Rectal smooth muscle tissue (tissue), 1 donor: ENCODE measurements at regions not wholly inside any gene's neighbourhood (a gene's known extent, or its start where the extent isn't known, plus 50 kb on each side); places are given as distances from the start of the nearest gene placed in this dataset.

Experiments used
- H3K27ac ChIP-seq: one replicate; pipeline ENCODE4 v1.7.0; 2013; ENCODE audit warnings: low read depth, low read length, inconsistent platforms
- H3K27me3 ChIP-seq: one replicate; pipeline ENCODE4 v1.7.0; 2013; ENCODE audit warnings: low read length; ENCODE audit not compliant: control insufficient read depth, insufficient read depth
- H3K36me3 ChIP-seq: one replicate; pipeline ENCODE4 v1.7.0; 2013; ENCODE audit warnings: low read length; ENCODE audit not compliant: control insufficient read depth, insufficient read depth
- H3K4me1 ChIP-seq: one replicate; pipeline ENCODE4 v1.7.0; 2013; ENCODE audit warnings: low read length; ENCODE audit not compliant: control insufficient read depth, insufficient read depth
- H3K4me3 ChIP-seq: one replicate; pipeline ENCODE4 v1.7.0; 2013; ENCODE audit warnings: low read length
- H3K9ac ChIP-seq: one replicate; pipeline ENCODE4 v1.7.0; 2013; ENCODE audit warnings: low read length

GRCh38 chr15:39040861-39041260, 476.2 kb upstream of the RASGRP1 start:
- Histone ChIP-seq H3K4me3 (no peak overlapping the region), H3K27me3 (no peaks in the 10 kb centered on the region), H3K4me1 (no peaks in the 10 kb centered on the region), H3K36me3 (no peaks in the 10 kb centered on the region), H3K27ac (no peak overlapping the region), H3K9ac (no peak overlapping the region)

DNA sequence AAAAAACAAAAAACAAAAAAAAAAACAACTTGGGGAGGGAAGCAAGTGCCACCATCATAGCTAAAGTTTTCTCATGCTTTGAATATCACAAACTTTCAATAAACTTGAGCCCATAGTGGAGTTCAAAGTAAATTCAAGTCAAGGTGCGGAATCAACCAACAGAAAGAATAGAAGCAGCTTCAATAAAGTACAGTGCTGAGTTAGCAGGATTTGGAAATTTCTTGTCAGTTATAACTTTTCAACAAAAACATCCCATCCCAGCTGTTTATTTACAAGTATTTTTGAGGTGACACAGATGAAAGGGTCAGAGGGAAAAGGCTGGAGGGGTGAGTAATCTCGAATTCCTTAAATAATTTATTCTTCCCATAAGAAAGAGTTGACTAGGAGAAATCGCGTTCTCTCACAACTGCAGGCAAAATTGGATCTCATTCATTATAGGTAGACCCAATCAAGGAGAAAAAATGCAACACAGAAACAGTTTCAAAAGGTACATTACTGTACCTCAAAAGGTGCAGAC, 477.4 kb upstream of the RASGRP1 start:
- H3K27me3 ChIP-seq = no peaks in the 10 kb centered on the region
- no peaks in the 10 kb centered on the region for H3K36me3 ChIP-seq
- no peak overlapping the region for H3K27ac ChIP-seq
- no peak overlapping the region for H3K4me3 ChIP-seq
- no peak overlapping the region for H3K9ac ChIP-seq
- no peaks in the 10 kb centered on the region for H3K4me1 ChIP-seq

GRCh38 chr15:39051626-39052322, 487.2 kb upstream of the RASGRP1 start:
- Histone ChIP-seq H3K4me1 (no peaks in the 10 kb centered on the region), H3K27ac (no peak overlapping the region), H3K4me3 (no peak overlapping the region), H3K9ac (no peak overlapping the region), H3K27me3 (no peaks in the 10 kb centered on the region), H3K36me3 (no peaks in the 10 kb centered on the region)

GRCh38 chr15:39052323-39052705, 487.7 kb upstream of the RASGRP1 start:
- no peak overlapping the region for H3K27ac ChIP-seq
- H3K27me3 ChIP-seq = no peaks in the 10 kb centered on the region
- no peaks in the 10 kb centered on the region for H3K36me3 ChIP-seq
- no peak overlapping the region for H3K9ac ChIP-seq
- no peak overlapping the region for H3K4me3 ChIP-seq
- no peaks in the 10 kb centered on the region for H3K4me1 ChIP-seq

- H3K4me3 ChIP-seq = no peak overlapping the region
- no peaks in the 10 kb centered on the region for H3K4me1 ChIP-seq
- no peak overlapping the region for H3K9ac ChIP-seq
- H3K36me3 ChIP-seq = no peaks in the 10 kb centered on the region
- no peak overlapping the region for H3K27ac ChIP-seq
- no peaks in the 10 kb centered on the region for H3K27me3 ChIP-seq
Measured at GRCh38 chr15:39053480-39053879, 488.9 kb upstream of the RASGRP1 start.

DNA sequence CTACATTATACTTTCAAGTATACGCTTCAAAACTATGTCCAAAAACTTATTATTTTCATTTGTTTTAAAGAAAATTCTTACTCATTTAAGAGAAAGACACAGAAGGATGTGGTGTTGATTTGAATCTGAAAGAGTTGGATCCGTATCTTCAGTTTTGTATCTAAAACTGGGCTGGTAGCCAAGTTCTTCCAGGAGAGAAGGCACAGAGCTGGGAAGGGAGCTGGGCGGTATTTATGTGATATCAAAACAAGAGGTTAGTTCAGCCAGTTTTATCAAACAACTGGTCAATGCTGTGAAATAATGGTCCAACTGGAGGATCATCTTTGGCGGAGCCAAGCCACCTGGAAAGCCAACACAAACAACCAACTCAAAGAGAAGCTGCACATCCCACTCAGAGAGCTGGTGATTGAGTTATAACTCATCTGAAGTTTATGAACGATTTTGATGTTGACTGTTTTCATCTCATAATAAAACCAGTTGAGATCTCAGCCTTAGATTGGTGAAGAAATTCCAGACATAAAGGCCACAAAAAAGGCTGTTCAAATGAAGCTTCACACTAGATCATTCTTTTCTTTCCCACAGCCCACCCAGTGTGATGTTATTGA, 489.6 kb upstream of the RASGRP1 start:
- Histone ChIP-seq H3K4me3 (no peak overlapping the region), H3K27ac (no peak overlapping the region), H3K4me1 (no peaks in the 10 kb centered on the region), H3K36me3 (no peaks in the 10 kb centered on the region), H3K27me3 (no peaks in the 10 kb centered on the region), H3K9ac (no peak overlapping the region)

DNA sequence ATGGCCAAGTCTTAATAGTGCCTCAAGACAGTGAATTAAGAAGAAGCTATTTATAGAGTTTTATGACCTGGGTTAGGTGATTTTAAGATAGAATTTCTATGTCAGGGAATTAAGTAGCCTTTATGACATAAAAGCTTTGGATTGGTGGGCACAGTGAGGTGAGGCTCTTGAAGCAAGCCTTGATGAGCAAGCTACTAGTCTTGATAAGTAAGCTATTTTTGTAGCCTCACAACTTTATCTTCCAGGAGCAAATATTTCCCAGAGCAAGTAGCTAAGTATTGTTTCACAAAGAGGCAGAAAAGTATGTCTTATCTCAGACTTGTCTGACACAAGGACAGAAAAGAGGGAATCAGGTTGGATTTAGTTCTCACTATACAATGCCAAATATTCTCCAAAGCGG, 491.7 kb upstream of the RASGRP1 start:
- H3K27ac ChIP-seq = no peak overlapping the region
- no peak overlapping the region for H3K9ac ChIP-seq

DNA sequence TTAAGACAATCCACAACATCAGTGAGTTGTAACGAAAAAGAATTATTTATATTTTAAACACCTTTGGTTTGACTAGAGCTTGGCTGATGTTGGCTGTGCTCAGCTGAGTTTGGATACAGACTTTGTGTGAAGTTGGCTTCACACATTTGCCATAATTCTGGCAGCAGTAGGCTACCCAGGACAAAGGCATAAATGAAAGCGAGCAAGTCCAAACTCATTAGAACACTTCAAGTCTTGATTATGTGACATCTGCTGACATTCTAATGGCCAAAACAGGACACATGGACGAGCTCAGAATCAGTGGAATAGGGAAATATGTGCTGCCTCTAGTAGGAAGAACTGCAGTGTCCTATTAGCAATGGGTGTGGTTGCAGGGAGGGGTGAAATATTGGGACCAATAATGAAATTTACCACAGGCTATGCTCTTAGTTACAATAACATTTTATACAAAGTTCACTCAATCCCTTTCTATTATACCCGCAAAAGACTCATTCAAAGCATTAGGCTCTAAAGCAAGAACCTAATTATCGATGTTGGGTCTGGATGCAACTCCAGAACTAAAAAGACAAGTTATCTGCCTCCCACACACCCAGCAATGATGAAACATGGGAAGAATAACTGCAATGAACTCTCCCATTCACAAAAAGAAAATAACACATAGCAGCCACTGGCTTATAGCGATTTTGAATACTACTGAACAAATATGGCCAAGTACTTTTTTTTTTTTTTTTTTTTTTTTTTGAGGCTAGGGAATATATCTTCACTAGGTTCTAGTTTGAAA, 493.9 kb upstream of the RASGRP1 start:
- Histone ChIP-seq H3K27me3 (no peaks in the 10 kb centered on the region), H3K4me3 (no peak overlapping the region), H3K9ac (no peak overlapping the region), H3K36me3 (no peaks in the 10 kb centered on the region), H3K27ac (no peak overlapping the region), H3K4me1 (no peaks in the 10 kb centered on the region)

More for the DNA sequence above, 491.7 kb upstream of the RASGRP1 start:
- Histone ChIP-seq H3K4me3 (no peak overlapping the region), H3K4me1 (no peaks in the 10 kb centered on the region), H3K27me3 (no peaks in the 10 kb centered on the region), H3K36me3 (no peaks in the 10 kb centered on the region)

- no peak overlapping the region for H3K27ac ChIP-seq
- no peak overlapping the region for H3K9ac ChIP-seq
- H3K4me3 ChIP-seq = no peak overlapping the region
- no peaks in the 10 kb centered on the region for H3K36me3 ChIP-seq
- H3K27me3 ChIP-seq = no peaks in the 10 kb centered on the region
- H3K4me1 ChIP-seq = no peaks in the 10 kb centered on the region
Measured at GRCh38 chr15:39059917-39060316, 495.3 kb upstream of the RASGRP1 start.

- H3K27ac ChIP-seq = no peak overlapping the region
- H3K27me3 ChIP-seq = no peaks in the 10 kb centered on the region
- no peaks in the 10 kb centered on the region for H3K4me1 ChIP-seq
- no peak overlapping the region for H3K9ac ChIP-seq
- no peaks in the 10 kb centered on the region for H3K36me3 ChIP-seq
- H3K4me3 ChIP-seq = no peak overlapping the region
Measured at GRCh38 chr15:39061952-39062464, 497.4 kb upstream of the RASGRP1 start.

GRCh38 chr15:39066677-39067076, 502.1 kb upstream of the RASGRP1 start:
- no peaks in the 10 kb centered on the region for H3K27me3 ChIP-seq
- H3K4me1 ChIP-seq = no peaks in the 10 kb centered on the region
- no peaks in the 10 kb centered on the region for H3K36me3 ChIP-seq
- H3K9ac ChIP-seq = no peak overlapping the region
- H3K4me3 ChIP-seq = no peak overlapping the region
- no peak overlapping the region for H3K27ac ChIP-seq

DNA sequence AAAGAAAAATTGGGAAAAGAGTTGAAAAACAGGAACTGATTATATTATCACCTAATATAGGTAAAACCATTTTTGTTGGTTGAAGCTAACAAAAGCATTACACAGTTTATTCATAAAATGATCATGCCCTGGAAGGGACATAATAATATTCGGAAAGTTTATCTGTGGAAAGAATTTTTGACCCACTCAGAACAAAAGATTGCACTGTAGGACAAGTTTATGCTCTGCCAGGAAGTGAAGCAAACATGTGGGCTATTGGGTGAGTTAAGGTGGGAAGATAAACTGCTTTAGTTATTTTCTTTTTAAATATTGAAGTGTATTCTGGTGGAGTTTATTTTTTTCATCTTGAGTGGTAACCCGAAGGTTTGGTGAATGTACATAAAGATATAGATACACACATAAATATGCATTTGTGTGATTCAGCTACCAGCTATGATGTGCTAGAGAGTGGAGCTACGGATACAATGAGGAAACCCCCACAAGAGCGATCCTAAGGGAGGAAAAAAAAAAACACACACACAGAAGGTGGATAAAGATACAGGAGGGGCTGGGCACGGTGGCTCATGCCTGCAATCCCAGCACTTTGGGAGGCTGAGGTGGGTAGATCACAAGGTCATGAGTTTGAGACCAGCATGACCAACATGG, 506.4 kb upstream of the THBS1 start:
- Histone ChIP-seq H3K4me1 (no peaks in the 10 kb centered on the region), H3K27me3 (no peaks in the 10 kb centered on the region), H3K36me3 (no peaks in the 10 kb centered on the region), H3K27ac (no peak overlapping the region), H3K4me3 (no peak overlapping the region), H3K9ac (no peak overlapping the region)
